ENCODE measurements at regions not wholly inside any gene's neighbourhood (a gene's known extent, or its start where the extent isn't known, plus 50 kb on each side); places are given as distances from the start of the nearest gene placed in this dataset.

- no peak for TF ChIP-seq MYC (IDR thresholded peaks at IDR 0.05; ENCODE audit: low read depth, low read length)
- TF ChIP-seq, protein P1, sequence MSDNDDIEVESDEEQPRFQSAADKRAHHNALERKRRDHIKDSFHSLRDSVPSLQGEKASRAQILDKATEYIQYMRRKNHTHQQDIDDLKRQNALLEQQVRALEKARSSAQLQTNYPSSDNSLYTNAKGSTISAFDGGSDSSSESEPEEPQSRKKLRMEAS (IDR thresholded peaks at IDR 0.05; ENCODE audit: low read depth, low read length), result no peak
- no peak for TF ChIP-seq CTCF (IDR thresholded peaks at IDR 0.05; ENCODE audit: low read depth, low read length)
- no peak for TF ChIP-seq POLR2A (IDR thresholded peaks at IDR 0.05; ENCODE audit: extremely low read depth, insufficient read length)
Measured at GRCh38 chr6:43849844-43850243, 79.8 kb downstream of the VEGFA start.

GRCh38 chr6:43848671-43849391 lies 78.8 kb downstream of the VEGFA start:
- no peak for TF ChIP-seq POLR2A (IDR thresholded peaks at IDR 0.05; ENCODE audit: extremely low read depth, insufficient read length)
- TF ChIP-seq MYC (IDR thresholded peaks at IDR 0.05; ENCODE audit: low read depth, low read length), result no peak
- TF ChIP-seq CTCF (IDR thresholded peaks at IDR 0.05; ENCODE audit: low read depth, low read length), result no peak
- TF ChIP-seq, protein P1 (IDR thresholded peaks at IDR 0.05; ENCODE audit: low read depth, low read length), result no peak
- no peak overlapping the region for H3K4me3 ChIP-seq (ENCODE audit: low read depth, low read length)
- DNase-seq (ENCODE audit: low read depth), result no peak

More at GRCh38 chr6:43849844-43850243, 79.8 kb downstream of the VEGFA start:
- DNase-seq (ENCODE audit: low read depth), result no peak
- no peak overlapping the region for H3K4me3 ChIP-seq (ENCODE audit: low read depth, low read length)

DNA sequence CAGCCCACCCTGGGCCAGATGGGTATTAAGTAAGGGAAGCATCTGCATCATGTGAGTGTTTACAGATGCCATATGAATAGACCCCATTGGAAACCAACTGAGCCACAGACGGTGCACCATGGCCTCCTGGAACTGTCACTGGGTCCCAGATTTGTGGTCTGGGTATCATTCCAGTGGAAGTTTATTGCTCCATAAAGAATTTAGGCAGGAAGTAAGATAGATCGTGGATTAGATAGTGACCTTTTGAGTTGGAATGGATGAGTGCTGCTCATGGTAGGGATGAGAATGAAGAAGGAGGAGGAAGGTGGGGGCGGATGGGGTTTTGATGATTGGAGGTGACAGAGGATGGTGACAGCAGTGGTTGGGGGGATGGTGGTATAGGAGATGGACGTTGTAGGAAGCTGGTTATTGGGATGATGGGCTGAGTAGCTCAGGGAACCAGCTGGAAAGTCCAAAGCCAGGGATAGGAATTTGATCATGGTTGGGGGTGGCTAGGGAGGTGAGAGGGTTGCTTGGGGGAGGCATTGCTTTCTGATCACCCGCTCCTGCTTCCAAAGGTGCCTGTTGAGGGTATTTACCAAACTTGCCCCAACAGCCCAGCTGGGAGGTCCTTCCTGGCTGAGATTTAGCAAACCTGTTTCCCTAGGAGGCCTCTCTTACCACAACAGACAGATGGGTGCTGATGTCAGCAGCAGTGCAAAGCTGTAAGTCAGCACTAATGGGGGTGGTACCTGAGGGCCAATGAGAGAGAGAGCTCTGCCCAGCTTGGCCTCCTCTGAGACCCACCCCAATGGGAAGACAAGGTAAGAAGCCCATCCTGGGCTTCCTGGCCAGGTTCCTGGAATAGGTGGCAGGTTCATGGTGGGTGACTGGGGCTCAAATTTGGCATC lies 78.0 kb downstream of the VEGFA start:
- TF ChIP-seq, protein P1 (IDR thresholded peaks at IDR 0.05; ENCODE audit: low read depth, low read length), result no peak
- TF ChIP-seq CTCF (IDR thresholded peaks at IDR 0.05; ENCODE audit: low read depth, low read length), result no peak
- no peak for TF ChIP-seq MYC (IDR thresholded peaks at IDR 0.05; ENCODE audit: low read depth, low read length)
- DNase-seq (ENCODE audit: low read depth), result no peak
- H3K4me3 ChIP-seq (ENCODE audit: low read depth, low read length), result no peak overlapping the region

GRCh38 chr6:43846556-43846955 lies 76.5 kb downstream of the VEGFA start:
- no peak overlapping the region for H3K4me3 ChIP-seq (ENCODE audit: low read depth, low read length)
- TF ChIP-seq MYC (IDR thresholded peaks at IDR 0.05; ENCODE audit: low read depth, low read length) (no peak), CTCF (IDR thresholded peaks at IDR 0.05; ENCODE audit: low read depth, low read length) (no peak), POLR2A (IDR thresholded peaks at IDR 0.05; ENCODE audit: extremely low read depth, insufficient read length) (no peak)
- TF ChIP-seq, protein P1 (IDR thresholded peaks at IDR 0.05; ENCODE audit: low read depth, low read length), result no peak
- no peak for DNase-seq (ENCODE audit: low read depth)

DNA sequence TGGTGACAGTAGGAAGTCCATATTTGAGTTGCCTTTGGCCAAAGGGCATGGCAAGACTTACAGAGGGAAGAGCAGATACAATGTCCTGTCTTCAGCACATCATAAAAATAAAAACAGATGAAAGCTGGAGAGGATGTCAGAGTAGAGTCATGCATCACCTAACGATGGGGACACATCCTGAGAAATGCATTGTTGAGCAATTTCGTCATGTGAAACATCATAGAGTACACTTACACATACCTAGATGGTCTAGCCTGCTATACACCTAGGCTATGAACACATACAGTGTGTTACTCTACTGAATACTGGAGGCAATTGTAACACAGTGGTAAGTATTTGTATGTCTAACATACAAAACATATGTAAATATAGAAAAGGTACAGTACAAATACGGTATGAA lies 75.6 kb downstream of the VEGFA start:
- DNase-seq (ENCODE audit: low read depth), result no peak
- no peak overlapping the region for H3K4me3 ChIP-seq (ENCODE audit: low read depth, low read length)
- TF ChIP-seq CTCF (IDR thresholded peaks at IDR 0.05; ENCODE audit: low read depth, low read length), result no peak
- no peak for TF ChIP-seq POLR2A (IDR thresholded peaks at IDR 0.05; ENCODE audit: extremely low read depth, insufficient read length)
- TF ChIP-seq, protein P1 (IDR thresholded peaks at IDR 0.05; ENCODE audit: low read depth, low read length), result no peak
- no peak for TF ChIP-seq MYC (IDR thresholded peaks at IDR 0.05; ENCODE audit: low read depth, low read length)

Measured in NB4 (cell line).